ENCODE measurements at regions not wholly inside any gene's neighbourhood (a gene's known extent, or its start where the extent isn't known, plus 50 kb on each side); places are given as distances from the start of the nearest gene placed in this dataset.

GRCh38 chr2:7611750-7612149 lies 694.5 kb downstream of the RNF144A start:
- no peak overlapping the region for H3K27ac Mint-ChIP-seq
- 92 to 100% methylated on average over 3 to 4 of the region's 4 CpGs for WGBS, 2 experiments (ENCODE audit: insufficient coverage in 1 of 2, insufficient read length in 1 of 2)
- no peak for DNase-seq
- no peaks in the 10 kb centered on the region for H3K27me3 Mint-ChIP-seq (ENCODE audit: insufficient read depth)
- Histone ChIP-seq H3K27me3 (ENCODE audit: control insufficient read depth, insufficient read depth, low read length, poor library complexity, severe bottlenecking) (no peaks in the 10 kb centered on the region), H3K36me3 (ENCODE audit: control insufficient read depth, insufficient read depth, low read length) (no peaks in the 10 kb centered on the region), H3K27ac (ENCODE audit: low read depth, low read length) (no peak overlapping the region), H3K4me1 (ENCODE audit: control insufficient read depth, insufficient read depth, low read length) (no peaks in the 10 kb centered on the region), H3K9me3 (ENCODE audit: control insufficient read depth, low read length) (no peaks in the 10 kb centered on the region), H3K4me3 (ENCODE audit: low read length) (no peak overlapping the region), H3K9ac (ENCODE audit: extremely low read depth, low read length, poor library complexity, severe bottlenecking) (no peak overlapping the region)
- H3K9me3 Mint-ChIP-seq = no peaks in the 10 kb centered on the region
- no peak for TF ChIP-seq CTCF (conservative IDR thresholded peaks at IDR 0.05)
- no peaks in the 10 kb centered on the region for H3K36me3 Mint-ChIP-seq (ENCODE audit: low read depth)
- no peak overlapping the region for H3K4me3 Mint-ChIP-seq
- H3K4me1 Mint-ChIP-seq = peaks cover 13% of the 10 kb centered on the region

- 90 to 94% methylated on average over 2 to 3 of the region's 3 CpGs for WGBS, 2 experiments (ENCODE audit: insufficient coverage in 1 of 2, insufficient read length in 1 of 2)
Observed at GRCh38 chr2:7612969-7613368, 695.8 kb downstream of the RNF144A start.

GRCh38 chr2:7613831-7614230 lies 696.6 kb downstream of the RNF144A start:
- Mint-ChIP-seq H3K36me3 (ENCODE audit: low read depth) (no peaks in the 10 kb centered on the region), H3K27ac (no peak overlapping the region), H3K4me3 (no peak overlapping the region), H3K4me1 (peaks cover 10% of the 10 kb centered on the region), H3K27me3 (ENCODE audit: insufficient read depth) (no peaks in the 10 kb centered on the region), H3K9me3 (no peaks in the 10 kb centered on the region)
- no peak overlapping the region for H3K9ac ChIP-seq (ENCODE audit: extremely low read depth, low read length, poor library complexity, severe bottlenecking)
- H3K9me3 ChIP-seq (ENCODE audit: control insufficient read depth, low read length) = no peaks in the 10 kb centered on the region
- 92 to 100% methylated on average over 4 to 6 of the region's 6 CpGs for WGBS, 2 experiments (ENCODE audit: insufficient coverage in 1 of 2, insufficient read length in 1 of 2)
- TF ChIP-seq CTCF (conservative IDR thresholded peaks at IDR 0.05) = no peak
- DNase-seq = no peak
- no peak overlapping the region for H3K27ac ChIP-seq (ENCODE audit: low read depth, low read length)
- H3K27me3 ChIP-seq (ENCODE audit: control insufficient read depth, insufficient read depth, low read length, poor library complexity, severe bottlenecking) = no peaks in the 10 kb centered on the region
- H3K4me3 ChIP-seq (ENCODE audit: low read length) = no peak overlapping the region
- H3K36me3 ChIP-seq (ENCODE audit: control insufficient read depth, insufficient read depth, low read length) = no peaks in the 10 kb centered on the region
- H3K4me1 ChIP-seq (ENCODE audit: control insufficient read depth, insufficient read depth, low read length) = no peaks in the 10 kb centered on the region

More at GRCh38 chr2:7612969-7613368, 695.8 kb downstream of the RNF144A start:
- H3K27me3 Mint-ChIP-seq (ENCODE audit: insufficient read depth) = no peaks in the 10 kb centered on the region
- no peaks in the 10 kb centered on the region for H3K36me3 ChIP-seq (ENCODE audit: control insufficient read depth, insufficient read depth, low read length)
- no peak for DNase-seq
- no peaks in the 10 kb centered on the region for H3K36me3 Mint-ChIP-seq (ENCODE audit: low read depth)
- H3K4me1 ChIP-seq (ENCODE audit: control insufficient read depth, insufficient read depth, low read length) = no peaks in the 10 kb centered on the region
- no peaks in the 10 kb centered on the region for H3K27me3 ChIP-seq (ENCODE audit: control insufficient read depth, insufficient read depth, low read length, poor library complexity, severe bottlenecking)
- no peak overlapping the region for H3K4me3 ChIP-seq (ENCODE audit: low read length)
- H3K27ac Mint-ChIP-seq = no peak overlapping the region
- H3K9ac ChIP-seq (ENCODE audit: extremely low read depth, low read length, poor library complexity, severe bottlenecking) = no peak overlapping the region
- peaks cover 5% of the 10 kb centered on the region for H3K4me1 Mint-ChIP-seq
- TF ChIP-seq CTCF (conservative IDR thresholded peaks at IDR 0.05) = no peak
- H3K27ac ChIP-seq (ENCODE audit: low read depth, low read length) = no peak overlapping the region
- no peak overlapping the region for H3K4me3 Mint-ChIP-seq
- H3K9me3 Mint-ChIP-seq = no peaks in the 10 kb centered on the region
- no peaks in the 10 kb centered on the region for H3K9me3 ChIP-seq (ENCODE audit: control insufficient read depth, low read length)

All from endodermal cell (in vitro differentiated cells).